ENCODE measurements at regions not wholly inside any gene's neighbourhood (a gene's known extent, or its start where the extent isn't known, plus 50 kb on each side); places are given as distances from the start of the nearest gene placed in this dataset.
A peak's percentile ranks its signal among the peaks of the same experiment; 100 is the strongest.

GRCh38 chr5:65068410-65068809 lies 299.7 kb downstream of the CWC27 start:
- no peak for TF ChIP-seq CTCF (IDR thresholded peaks at IDR 0.05; ENCODE audit: low read depth, low read length, missing control alignments)
- DNase-seq (ENCODE audit: extremely low read depth, low read depth): no peak
- no peak overlapping the region for H3K4me3 ChIP-seq (replicated peaks; ENCODE audit: low read depth, low read length)

- no peak for DNase-seq (ENCODE audit: extremely low read depth, low read depth)
- TF ChIP-seq CTCF (IDR thresholded peaks at IDR 0.05; ENCODE audit: low read depth, low read length, missing control alignments): no peak
- no peak overlapping the region for H3K4me3 ChIP-seq (replicated peaks; ENCODE audit: low read depth, low read length)
Measured at GRCh38 chr5:65070026-65070425, 301.3 kb downstream of the CWC27 start.

GRCh38 chr5:65072850-65073249 lies 304.1 kb downstream of the CWC27 start:
- no peak for DNase-seq (ENCODE audit: extremely low read depth, low read depth)
- no peak for TF ChIP-seq CTCF (IDR thresholded peaks at IDR 0.05; ENCODE audit: low read depth, low read length, missing control alignments)
- no peak overlapping the region for H3K4me3 ChIP-seq (replicated peaks; ENCODE audit: low read depth, low read length)

GRCh38 chr5:65073250-65073661 lies 304.5 kb downstream of the CWC27 start:
- H3K4me3 ChIP-seq (replicated peaks; ENCODE audit: low read depth, low read length): no peak overlapping the region
- TF ChIP-seq CTCF (IDR thresholded peaks at IDR 0.05; ENCODE audit: low read depth, low read length, missing control alignments): no peak
- DNase-seq (ENCODE audit: extremely low read depth, low read depth): no peak

GRCh38 chr5:65075623-65076250 lies 307.0 kb downstream of the CWC27 start:
- no peak overlapping the region for H3K4me3 ChIP-seq (replicated peaks; ENCODE audit: low read depth, low read length)
- TF ChIP-seq CTCF (IDR thresholded peaks at IDR 0.05; ENCODE audit: low read depth, low read length, missing control alignments): no peak
- DNase-seq (ENCODE audit: extremely low read depth, low read depth): no peak

- TF ChIP-seq CTCF (IDR thresholded peaks at IDR 0.05; ENCODE audit: low read depth, low read length, missing control alignments): peak; percentile 32
- peak; percentile 50 for DNase-seq (ENCODE audit: extremely low read depth, low read depth)
- no peak overlapping the region for H3K4me3 ChIP-seq (replicated peaks; ENCODE audit: low read depth, low read length)
Measured at GRCh38 chr5:65076251-65076869, 307.6 kb downstream of the CWC27 start.
